NCI-H2196 treated with DMSO at 0.1 percent for 48 hours (cell line): ENCODE measurements at regions not wholly inside any gene's neighbourhood (a gene's known extent, or its start where the extent isn't known, plus 50 kb on each side); places are given as distances from the start of the nearest gene placed in this dataset.
A peak's percentile ranks its signal among the peaks of the same experiment; 100 is the strongest.

ENCODE experiments used
- DNase-seq: peaks from one replicate; lab custom pipeline; 2025; ENCODE audit not compliant: unreplicated experiment; lab: John Stamatoyannopoulos, UW

DNA sequence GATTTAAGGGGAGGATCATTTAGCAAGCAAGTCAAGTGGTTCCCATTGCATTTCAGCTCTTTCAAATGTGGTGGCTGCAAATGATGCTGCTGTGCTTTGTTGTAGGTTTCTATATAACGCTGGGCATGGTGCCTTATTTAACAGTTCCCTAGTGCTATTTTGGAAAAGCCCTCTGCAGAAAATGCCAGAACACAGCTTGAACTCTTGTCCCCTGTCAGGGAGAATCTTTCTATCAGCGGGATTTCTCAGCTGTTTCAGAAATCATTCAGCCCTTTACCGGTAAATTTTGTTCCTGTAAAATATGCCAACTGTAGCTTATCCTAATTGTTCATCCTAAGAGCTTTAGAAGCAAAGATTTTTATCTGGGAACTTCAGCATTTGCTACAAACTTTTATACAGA lies 77.8 kb upstream of the DTNA start:
- no peak for DNase-seq

GRCh38 chr18:34633368-34633767 lies 76.7 kb upstream of the DTNA start:
- no peak for DNase-seq

GRCh38 chr18:34637094-34637801 lies 72.8 kb upstream of the DTNA start:
- no peak for DNase-seq

DNA sequence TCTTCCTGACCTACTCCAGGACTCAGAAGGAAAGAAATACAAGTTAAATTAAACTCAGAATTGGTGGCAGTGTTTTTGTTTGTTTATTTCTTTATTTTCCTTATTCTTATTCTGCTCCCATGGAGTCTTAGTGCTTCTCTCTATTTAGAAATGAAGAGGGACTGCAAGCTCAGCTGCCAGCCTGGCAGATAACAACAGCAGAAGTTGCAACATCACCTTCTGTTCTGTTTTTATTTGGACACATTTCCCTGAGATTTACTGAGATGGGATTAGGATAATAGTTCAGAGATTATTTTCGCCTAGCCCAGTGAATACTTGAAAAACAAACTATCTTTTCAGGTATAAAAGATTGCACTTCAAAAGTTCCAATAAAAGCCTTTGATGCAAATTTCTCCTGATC lies 70.4 kb upstream of the DTNA start:
- DNase-seq, result no peak

GRCh38 chr18:34640276-34640675 lies 69.8 kb upstream of the DTNA start:
- DNase-seq, result no peak

GRCh38 chr18:34643989-34644388 lies 66.1 kb upstream of the DTNA start:
- no peak for DNase-seq

DNA sequence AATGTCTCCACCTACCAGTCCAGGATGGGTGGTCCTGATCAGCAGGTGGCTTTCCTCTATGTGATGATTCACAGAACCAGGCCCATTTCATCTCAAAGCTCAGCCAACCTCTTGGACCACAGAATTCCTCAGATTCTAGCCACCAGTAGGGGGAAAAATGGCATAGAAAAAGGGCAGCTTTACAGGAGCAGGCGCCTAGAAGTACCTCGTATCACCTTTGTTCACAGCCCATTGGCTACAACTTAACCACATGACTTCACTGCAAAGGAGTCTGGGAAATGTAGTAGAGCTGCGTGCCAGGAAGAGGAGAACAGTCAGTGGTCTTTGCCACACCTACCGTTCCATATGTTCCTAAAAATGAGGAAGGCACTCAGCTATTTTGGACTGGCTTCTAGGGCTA lies 62.8 kb upstream of the DTNA start:
- DNase-seq, result no peak

GRCh38 chr18:34648269-34648985 lies 61.7 kb upstream of the DTNA start:
- no peak for DNase-seq

DNA sequence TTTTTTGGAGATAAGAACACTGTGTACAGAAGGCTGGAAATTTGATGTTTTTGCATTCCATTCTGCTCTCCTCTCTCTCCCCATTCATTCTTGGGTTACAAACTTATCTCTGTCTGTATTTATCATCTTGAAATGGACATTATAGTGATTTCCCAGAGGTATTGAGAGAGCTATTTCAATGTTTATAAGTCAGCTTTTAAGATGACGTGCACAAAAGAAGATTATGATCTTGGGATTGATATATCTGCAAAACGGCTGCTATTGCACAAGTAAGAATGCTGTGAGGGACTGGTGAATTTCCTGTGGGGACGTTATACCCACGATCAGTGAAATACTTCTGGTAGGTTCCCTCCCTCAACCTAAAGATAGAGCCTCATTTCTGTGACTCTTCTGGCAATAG lies 61.0 kb upstream of the DTNA start:
- DNase-seq, result no peak

- peak; percentile 65 for DNase-seq
Measured at GRCh38 chr18:34650121-34650545, 60.0 kb upstream of the DTNA start.

- DNase-seq, result no peak
Measured at GRCh38 chr18:34651586-34652369, 58.3 kb upstream of the DTNA start.

- no peak for DNase-seq
Measured at GRCh38 chr18:34655131-34655530, 55.0 kb upstream of the DTNA start.

DNA sequence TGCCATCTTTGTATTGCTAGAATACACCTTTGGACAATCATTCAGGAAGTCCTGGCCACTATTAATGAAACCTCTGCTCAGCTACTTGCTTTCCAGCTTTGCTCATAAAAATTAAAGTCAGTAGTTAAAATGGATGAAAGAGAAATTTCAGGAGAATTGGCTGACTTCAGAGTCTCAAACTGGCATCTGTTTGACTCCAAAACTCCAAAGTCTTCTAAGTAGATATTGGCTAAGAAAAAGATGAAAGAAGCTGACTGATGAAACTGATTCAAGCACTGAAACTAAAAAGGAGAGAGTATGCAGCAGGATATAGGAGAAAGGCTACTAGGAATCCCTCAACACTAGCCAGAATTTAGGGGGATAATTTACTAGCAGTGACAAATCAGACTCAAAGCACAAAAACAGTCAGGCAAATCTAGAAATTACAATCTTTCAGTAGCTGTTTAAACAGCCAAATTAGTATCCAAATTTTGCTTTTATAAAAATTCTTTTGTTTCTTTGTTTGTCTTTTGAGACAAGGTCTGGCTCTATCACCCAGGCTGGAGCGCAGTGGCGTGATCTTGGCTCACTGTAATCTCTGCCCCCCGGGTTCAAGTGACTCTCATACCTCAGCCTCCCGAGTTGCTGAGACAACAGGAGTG lies 52.1 kb upstream of the DTNA start:
- no peak for DNase-seq

- peak; percentile 82 for DNase-seq
Measured at GRCh38 chr18:34659579-34660517, 50.2 kb upstream of the DTNA start.
